Activated T-cell treated with anti-CD3 and anti-CD28 coated beads for 48 hours (primary cell): ENCODE measurements at regions not wholly inside any gene's neighbourhood (a gene's known extent, or its start where the extent isn't known, plus 50 kb on each side); places are given as distances from the start of the nearest gene placed in this dataset.

Experiments used
- DNase-seq: peaks from one replicate; pipeline ENCODE4 v3.0.0-alpha.2; 2020; ENCODE audit warnings: low read depth

DNA sequence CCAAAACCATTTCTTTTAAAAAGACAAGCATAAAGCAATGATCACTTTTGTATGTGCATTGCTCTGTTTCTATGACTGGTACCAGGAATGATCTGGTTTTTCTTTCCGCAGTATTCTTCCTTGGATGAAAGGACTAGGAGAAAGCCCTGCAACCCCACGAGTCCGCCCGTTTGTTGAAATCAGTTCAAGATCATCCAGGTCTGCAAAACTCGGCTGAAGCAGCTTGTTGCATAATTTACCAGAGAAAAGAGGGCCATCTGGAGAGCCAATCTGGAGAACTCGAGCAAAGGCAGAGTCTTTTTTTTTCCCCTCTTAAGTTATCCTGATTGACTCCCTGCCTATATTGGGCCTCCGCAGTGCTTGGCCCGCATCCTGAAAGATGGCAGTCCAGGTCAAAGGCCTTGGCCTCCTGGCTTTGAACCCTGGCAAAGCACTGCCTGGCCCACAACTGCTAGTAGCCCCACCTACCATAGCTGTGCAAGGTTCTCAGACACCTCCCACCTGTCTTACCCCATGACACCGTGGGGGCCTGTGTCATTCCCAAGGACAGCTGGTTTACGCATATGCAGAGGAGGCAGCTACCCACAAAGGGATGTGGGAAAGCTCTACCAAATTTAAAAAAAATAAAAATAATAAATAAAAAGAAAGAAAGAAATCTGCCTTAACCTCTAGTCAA is 572.2 kb downstream of the INHBA start:
- DNase-seq, result no peak

- DNase-seq, result no peak
Observed at GRCh38 chr7:41130086-41130485, 572.8 kb downstream of the INHBA start.

DNA sequence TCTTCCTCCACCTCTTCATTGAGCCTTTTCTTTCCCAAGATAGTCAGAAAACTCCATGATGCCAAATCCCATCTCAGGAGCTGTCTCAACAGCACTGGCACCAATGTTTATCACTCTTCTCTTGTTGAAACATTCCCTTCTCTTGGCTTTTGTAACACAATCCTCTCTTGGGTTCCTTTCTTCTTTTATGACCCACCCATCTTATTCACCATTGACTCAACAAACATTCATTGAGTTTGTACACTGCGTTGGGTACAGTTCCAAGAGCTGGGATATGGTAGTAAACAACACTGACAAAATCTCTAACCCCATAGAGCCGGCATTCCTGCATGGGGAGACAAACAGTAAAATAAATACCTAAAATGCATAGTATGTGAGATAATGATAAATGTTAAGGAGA is 577.5 kb downstream of the INHBA start:
- DNase-seq, result no peak

GRCh38 chr7:41122256-41122987 is 580.5 kb downstream of the INHBA start:
- no peak for DNase-seq

DNA sequence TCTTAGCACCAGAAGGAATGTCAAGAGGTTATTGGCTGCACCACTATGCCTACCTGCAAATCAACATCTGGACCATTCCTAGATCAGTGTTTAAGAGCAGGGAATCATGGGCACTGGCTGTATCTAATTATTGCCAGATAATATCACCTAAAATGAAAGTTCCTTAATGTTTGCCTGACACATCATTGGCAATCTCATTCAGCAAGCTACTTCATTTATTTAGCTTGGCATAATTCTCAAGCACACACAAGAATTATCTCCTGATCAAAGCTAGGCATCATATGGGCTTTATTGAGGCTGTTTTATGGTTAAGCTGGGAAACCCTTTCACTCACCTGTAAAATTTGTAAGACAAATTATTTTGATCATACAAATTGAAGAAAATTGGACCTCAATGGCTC is 581.7 kb downstream of the INHBA start:
- DNase-seq, result no peak

GRCh38 chr7:41118486-41118885 is 584.4 kb downstream of the INHBA start:
- DNase-seq, result no peak

DNA sequence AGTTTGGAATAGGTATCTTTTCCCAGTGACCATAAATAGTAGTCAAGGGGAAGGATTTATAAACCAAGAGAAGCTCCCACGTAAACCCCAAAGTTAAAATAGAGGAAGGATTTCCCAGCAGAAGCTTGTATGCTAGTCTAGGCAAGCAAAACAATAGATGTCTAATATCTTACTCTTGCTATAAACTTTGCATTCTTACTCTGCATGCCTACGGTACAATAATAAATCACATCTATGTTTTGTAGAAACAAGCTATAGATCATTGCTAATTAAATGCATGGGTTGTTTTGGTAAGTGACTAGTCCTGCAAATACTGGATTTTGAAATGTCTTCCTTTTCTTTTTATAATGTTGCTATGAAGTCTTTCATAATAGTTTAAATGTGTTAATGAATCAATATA is 585.5 kb downstream of the INHBA start:
- DNase-seq, result no peak

DNA sequence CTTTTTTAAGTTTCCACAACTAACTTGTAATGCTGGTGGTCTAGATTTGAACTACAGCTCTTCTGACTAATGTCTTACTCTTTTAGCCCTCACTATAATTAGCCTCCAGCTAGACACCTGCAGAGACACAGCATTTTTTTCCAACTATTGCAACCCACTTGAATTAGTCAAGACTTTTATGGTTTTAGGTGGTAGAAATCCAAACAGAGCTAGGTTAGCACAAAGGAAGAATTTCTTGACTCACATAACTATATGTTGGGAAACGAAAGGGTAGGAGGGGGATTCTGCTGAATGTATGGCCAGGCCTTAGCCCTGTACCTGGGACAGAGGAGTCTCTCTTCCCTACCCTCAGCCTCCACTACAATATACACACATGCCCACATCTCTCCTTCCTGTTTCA is 586.1 kb downstream of the INHBA start:
- DNase-seq, result no peak

DNA sequence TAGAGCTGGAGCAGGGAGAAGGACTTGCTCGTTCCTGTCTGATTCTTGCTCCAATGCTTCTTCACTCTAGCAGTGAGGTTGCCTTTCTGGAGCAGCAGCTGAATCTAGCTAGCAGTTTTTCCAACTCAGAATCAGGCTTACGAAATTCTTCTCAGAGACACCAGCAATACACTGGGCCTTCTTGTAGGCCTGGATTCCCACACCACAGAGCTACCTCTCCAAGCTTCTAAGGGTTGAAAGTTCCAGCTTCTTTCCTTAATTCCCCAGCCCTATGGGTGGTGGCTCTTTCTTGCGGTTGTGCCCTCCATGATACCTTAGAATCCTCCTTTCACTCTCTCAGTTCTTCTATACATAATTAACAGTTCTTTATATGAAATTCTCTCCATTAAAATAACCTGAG is 586.6 kb downstream of the INHBA start:
- no peak for DNase-seq

GRCh38 chr7:41114691-41115090 is 588.2 kb downstream of the INHBA start:
- DNase-seq, result no peak

- no peak for DNase-seq
Observed at GRCh38 chr7:41114131-41114530, 588.8 kb downstream of the INHBA start.

- DNase-seq, result no peak
Observed at GRCh38 chr7:41113719-41114118, 589.2 kb downstream of the INHBA start.

DNA sequence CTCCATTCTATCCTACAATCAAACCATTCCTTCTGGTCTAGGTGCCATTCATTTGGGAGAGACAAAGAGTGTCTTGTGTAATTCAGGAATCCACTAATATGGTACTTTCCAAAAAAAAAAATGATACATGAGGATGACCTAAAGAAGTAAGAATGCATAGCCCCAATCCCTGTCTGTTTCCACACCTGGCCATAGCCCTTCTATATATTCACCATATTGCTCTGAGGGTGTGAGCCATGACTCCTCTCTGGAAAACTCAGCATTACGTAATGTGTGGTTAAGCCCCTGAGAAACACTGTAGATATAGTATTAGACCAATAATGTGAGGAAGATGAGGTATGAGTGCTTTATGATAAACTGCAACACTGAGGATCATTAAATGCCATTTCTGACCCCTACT is 592.7 kb downstream of the INHBA start:
- no peak for DNase-seq

DNA sequence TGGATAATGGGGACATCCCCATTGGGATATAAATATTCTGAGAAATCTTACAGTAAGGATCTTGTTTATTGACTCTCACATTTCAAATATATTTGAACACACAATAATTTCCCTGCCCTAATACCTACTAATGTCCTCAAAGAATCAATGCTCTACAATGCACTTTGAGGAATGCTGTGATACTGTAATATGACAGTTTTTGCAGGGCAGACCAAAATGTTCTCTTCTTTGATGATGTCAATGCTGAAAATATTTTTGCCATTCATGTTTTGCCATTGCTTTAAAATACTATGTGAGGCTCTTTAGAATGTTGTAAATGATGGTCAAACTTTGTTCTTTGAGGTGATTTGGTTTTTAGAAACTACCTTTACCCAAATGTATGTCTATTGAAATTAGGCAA is 594.1 kb downstream of the INHBA start:
- DNase-seq, result no peak

DNA sequence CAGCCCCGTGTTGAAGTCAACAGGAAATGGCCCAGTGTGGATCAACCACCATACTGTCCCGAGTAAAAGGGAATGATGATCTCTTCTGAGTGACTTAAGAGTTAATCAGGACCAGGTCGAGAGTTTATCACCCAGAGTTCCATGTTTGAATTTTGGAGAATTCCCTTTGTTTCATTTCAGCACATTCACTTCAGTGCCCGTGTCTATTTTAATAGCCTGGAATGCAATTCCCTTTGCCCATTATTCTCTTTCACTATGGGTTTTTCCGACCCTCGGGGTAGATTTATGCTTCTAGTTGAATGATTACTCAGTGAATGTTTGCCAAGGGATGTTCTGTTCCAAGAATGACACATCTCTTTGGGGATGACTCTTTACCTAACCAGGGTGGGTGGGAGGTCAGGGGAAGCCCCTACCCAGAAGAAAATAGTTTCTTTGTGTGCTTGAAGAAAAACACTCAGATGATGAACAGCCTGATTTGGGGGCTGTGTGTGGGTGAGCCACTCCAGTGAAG is 594.9 kb downstream of the INHBA start:
- DNase-seq, result no peak

- no peak for DNase-seq
Observed at GRCh38 chr7:41107330-41107937, 595.5 kb downstream of the INHBA start.

DNA sequence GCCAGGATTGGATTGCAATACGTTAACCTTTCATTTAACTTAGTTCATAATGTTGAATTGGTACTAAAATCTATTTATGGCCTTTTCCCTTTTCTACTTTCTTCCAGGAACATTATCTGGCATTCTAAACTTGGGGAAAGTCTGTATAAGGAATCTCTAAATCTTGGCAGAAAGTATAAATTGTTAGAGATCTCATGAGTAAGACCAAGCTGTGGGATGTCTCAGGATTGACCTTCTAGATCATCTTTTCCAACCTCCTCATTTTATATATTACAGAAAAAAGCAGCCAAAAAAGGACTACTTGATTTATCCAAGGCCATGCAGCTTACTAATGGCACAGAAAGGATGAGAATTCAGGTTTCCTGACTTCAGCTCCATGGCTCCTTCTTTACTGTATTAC is 598.3 kb downstream of the INHBA start:
- DNase-seq, result no peak

DNA sequence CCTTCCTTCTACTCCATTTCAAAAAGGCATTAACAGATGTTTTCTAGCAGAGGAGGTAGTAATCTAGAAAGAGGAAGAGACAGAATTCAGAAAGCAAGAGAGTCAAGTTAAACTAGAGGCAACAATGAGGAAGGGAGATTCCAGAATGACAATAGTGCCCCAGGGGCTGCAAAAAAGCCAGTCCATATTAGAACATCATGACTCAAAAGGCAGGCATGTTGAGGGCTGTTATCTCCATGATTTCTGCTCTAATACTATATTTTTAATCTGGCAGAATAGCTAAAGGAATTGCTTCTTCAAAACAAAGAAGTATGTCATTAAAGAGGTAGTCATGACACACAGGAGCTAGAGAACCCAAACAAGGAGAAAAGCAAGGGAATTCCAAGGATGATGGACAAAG is 599.6 kb downstream of the INHBA start:
- no peak for DNase-seq

DNA sequence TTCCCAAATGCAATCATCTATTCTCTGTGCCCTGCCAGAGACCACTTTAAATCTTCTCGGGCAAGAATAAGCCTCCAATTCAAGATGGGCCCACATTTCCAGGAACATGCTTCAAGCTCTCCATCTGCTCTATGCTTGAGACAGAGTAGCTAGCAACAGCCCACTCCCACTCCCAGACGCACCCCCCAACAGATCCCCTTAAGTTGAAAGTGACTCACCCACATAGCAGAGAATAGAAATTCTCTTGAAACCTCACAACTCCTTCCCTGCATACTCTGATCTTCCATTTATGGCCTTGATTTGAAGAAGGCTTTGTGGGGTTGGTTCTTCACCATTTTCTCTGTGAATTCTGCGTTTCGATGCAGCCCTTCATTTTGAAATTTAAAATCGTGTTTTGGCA is 604.0 kb downstream of the INHBA start:
- no peak for DNase-seq

GRCh38 chr7:41098402-41098801 is 604.5 kb downstream of the INHBA start:
- DNase-seq, result no peak

DNA sequence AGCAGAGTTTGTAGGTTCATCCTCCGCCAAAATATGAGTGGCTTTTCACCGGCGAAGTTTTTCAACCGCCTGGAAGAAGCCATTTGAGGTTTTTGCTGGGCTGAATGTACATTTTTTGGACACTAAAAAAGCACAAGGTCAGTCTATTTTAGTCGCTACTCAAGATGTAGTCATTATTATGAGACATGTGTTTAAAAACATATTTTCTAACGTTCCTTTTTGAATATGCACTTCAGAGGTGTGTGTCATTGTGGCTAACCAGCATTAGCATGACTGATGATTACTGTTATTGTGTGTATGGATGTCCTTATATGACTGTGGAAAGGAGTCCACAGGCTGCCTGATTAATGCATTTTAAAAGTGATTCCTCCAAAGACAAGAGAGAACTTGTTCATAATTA is 605.4 kb downstream of the INHBA start:
- DNase-seq, result no peak

GRCh38 chr7:41096917-41097316 is 606.0 kb downstream of the INHBA start:
- no peak for DNase-seq

DNA sequence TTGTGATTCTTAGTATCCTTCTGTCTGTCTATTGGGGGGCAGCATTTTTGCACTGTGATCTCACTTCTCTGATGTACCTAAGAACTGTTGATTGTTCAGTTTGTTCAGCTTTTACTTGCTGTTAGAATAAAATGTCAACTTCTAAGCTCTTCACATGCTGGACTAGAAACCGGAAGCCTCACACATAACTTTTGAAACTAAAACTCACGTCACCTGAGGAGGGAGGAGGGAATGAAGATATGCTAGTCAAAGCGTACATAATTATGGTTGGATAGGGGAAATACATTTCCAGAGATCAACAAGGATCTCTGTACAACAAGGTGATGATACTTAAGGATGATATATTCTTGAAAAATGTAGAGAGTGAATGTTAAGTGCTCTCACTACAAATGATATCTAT is 609.7 kb downstream of the INHBA start:
- no peak for DNase-seq
